OCI-LY1 (cell line): ENCODE measurements at regions not wholly inside any gene's neighbourhood (a gene's known extent, or its start where the extent isn't known, plus 50 kb on each side); places are given as distances from the start of the nearest gene placed in this dataset.

ENCODE experiments used
- H2AFZ ChIP-seq: fragments of 200-600 bp; sonication (generic), shearing (Covaris generic); 2 replicates; pipeline ENCODE4 v1.6.0; 2014; ENCODE audit warnings: antibody characterized with exemption, mild to moderate bottlenecking, low read length
- H3F3A ChIP-seq: fragments of 200-600 bp; sonication (generic), shearing (Covaris generic); 2 replicates; pipeline ENCODE4 v1.6.0; 2014; ENCODE audit warnings: mild to moderate bottlenecking, antibody characterized with exemption, low read length, moderate library complexity; ENCODE audit not compliant: insufficient read depth
- H3K27ac ChIP-seq: fragments of 200-600 bp; sonication (generic); 2 replicates; pipeline ENCODE4 v1.5.1; 2014; ENCODE audit warnings: low read length, mixed run types, mild to moderate bottlenecking, low read depth; ENCODE audit not compliant: poor library complexity, severe bottlenecking
- H3K27me3 ChIP-seq: fragments of 200-600 bp; sonication (generic); 2 replicates; pipeline ENCODE4 v1.6.0; 2014; ENCODE audit warnings: antibody characterized with exemption, mild to moderate bottlenecking, low read length, moderate library complexity; ENCODE audit not compliant: insufficient read depth
- H3K36me3 ChIP-seq: fragments of 200-600 bp; sonication (generic); 2 replicates; pipeline ENCODE4 v1.6.1; 2014; ENCODE audit warnings: mild to moderate bottlenecking, antibody characterized with exemption, low read length, moderate library complexity, mixed read lengths; ENCODE audit not compliant: insufficient read depth
- H3K4me1 ChIP-seq: fragments of 200-600 bp; sonication (generic); 2 replicates; pipeline ENCODE4 v1.5.1; 2014; ENCODE audit warnings: mild to moderate bottlenecking, low read length, moderate library complexity; ENCODE audit not compliant: insufficient read depth, severe bottlenecking
- H3K4me2 ChIP-seq: fragments of 200-600 bp; sonication (generic), shearing (Covaris generic); 2 replicates; pipeline ENCODE4 v1.6.1; 2014; ENCODE audit warnings: low read length
- H3K4me3 ChIP-seq: fragments of 200-600 bp; sonication (generic); 2 replicates; pipeline ENCODE4 v1.5.1; 2014; ENCODE audit warnings: low read length, low read depth, mild to moderate bottlenecking, mixed read lengths; ENCODE audit not compliant: poor library complexity, severe bottlenecking
- H3K79me2 ChIP-seq: fragments of 200-600 bp; shearing (Covaris generic); 2 replicates; pipeline ENCODE4 v1.6.1; 2016; ENCODE audit warnings: mixed run types, low read length, mixed read lengths; ENCODE audit not compliant: insufficient read depth
- H3K9ac ChIP-seq: fragments of 200-600 bp; sonication (generic), shearing (Covaris generic); 2 replicates; pipeline ENCODE4 v1.6.1; 2014; ENCODE audit warnings: mild to moderate bottlenecking, low read length, mixed read lengths
- H3K9me2 ChIP-seq: fragments of 200-600 bp; sonication (generic), shearing (Covaris generic); 2 replicates; pipeline ENCODE4 v1.6.1; 2014; ENCODE audit warnings: low read depth, mild to moderate bottlenecking, low read length, mixed read lengths
- H3K9me3 ChIP-seq: fragments of 200-600 bp; shearing (Covaris generic); 2 replicates; pipeline ENCODE4 v1.6.1; 2014; ENCODE audit warnings: low read length, mixed read lengths
- H4K20me1 ChIP-seq: fragments of 200-600 bp; sonication (generic), shearing (Covaris generic); 2 replicates; pipeline ENCODE4 v1.6.0; 2016; ENCODE audit warnings: mild to moderate bottlenecking, low read length; ENCODE audit not compliant: insufficient read depth
- EZH2 ChIP-seq: fragments of 200-600 bp; sonication (generic), shearing (Covaris generic); IDR thresholded peaks from 2 replicates; pipeline ENCODE4 v1.8.0; 2017; ENCODE audit warnings: borderline replicate concordance, mixed run types, mild to moderate bottlenecking, antibody characterized with exemption, low read length, moderate library complexity, mixed read lengths
- TF ChIP-seq, protein P1 (sequence below): fragments of 200-600 bp; sonication (generic), shearing (Covaris generic); IDR thresholded peaks from 2 replicates; pipeline ENCODE4 v1.5.1; 2017; ENCODE audit warnings: mild to moderate bottlenecking, antibody characterized with exemption, low read length, moderate library complexity, mixed read lengths

GRCh38 chr16:62391134-62391533 lies 354.9 kb upstream of the CDH8 start:
- Histone ChIP-seq H3K27ac (no peak overlapping the region), H2AFZ (no peak overlapping the region), H3K4me3 (no peak overlapping the region), H3K27me3 (no peaks in the 10 kb centered on the region), H3K9ac (no peak overlapping the region), H3K4me2 (no peak overlapping the region), H3K9me2 (no peaks in the 10 kb centered on the region), H4K20me1 (no peaks in the 10 kb centered on the region), H3K4me1 (no peaks in the 10 kb centered on the region), H3K79me2 (no peaks in the 10 kb centered on the region), H3K9me3 (no peaks in the 10 kb centered on the region), H3F3A (no peaks in the 10 kb centered on the region), H3K36me3 (no peaks in the 10 kb centered on the region)
- TF ChIP-seq, protein P1, sequence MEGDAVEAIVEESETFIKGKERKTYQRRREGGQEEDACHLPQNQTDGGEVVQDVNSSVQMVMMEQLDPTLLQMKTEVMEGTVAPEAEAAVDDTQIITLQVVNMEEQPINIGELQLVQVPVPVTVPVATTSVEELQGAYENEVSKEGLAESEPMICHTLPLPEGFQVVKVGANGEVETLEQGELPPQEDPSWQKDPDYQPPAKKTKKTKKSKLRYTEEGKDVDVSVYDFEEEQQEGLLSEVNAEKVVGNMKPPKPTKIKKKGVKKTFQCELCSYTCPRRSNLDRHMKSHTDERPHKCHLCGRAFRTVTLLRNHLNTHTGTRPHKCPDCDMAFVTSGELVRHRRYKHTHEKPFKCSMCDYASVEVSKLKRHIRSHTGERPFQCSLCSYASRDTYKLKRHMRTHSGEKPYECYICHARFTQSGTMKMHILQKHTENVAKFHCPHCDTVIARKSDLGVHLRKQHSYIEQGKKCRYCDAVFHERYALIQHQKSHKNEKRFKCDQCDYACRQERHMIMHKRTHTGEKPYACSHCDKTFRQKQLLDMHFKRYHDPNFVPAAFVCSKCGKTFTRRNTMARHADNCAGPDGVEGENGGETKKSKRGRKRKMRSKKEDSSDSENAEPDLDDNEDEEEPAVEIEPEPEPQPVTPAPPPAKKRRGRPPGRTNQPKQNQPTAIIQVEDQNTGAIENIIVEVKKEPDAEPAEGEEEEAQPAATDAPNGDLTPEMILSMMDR: no peak
- TF ChIP-seq EZH2: no peak

GRCh38 chr16:62390214-62390613 lies 354.0 kb upstream of the CDH8 start:
- Histone ChIP-seq H2AFZ (no peak overlapping the region), H3K36me3 (no peaks in the 10 kb centered on the region), H4K20me1 (no peaks in the 10 kb centered on the region), H3K4me2 (no peak overlapping the region), H3K9ac (no peak overlapping the region), H3K27ac (no peak overlapping the region), H3K9me2 (no peaks in the 10 kb centered on the region), H3K9me3 (no peaks in the 10 kb centered on the region), H3F3A (no peaks in the 10 kb centered on the region), H3K27me3 (no peaks in the 10 kb centered on the region), H3K4me1 (no peaks in the 10 kb centered on the region), H3K79me2 (no peaks in the 10 kb centered on the region), H3K4me3 (no peak overlapping the region)
- TF ChIP-seq, protein P1: no peak
- TF ChIP-seq EZH2: no peak

DNA sequence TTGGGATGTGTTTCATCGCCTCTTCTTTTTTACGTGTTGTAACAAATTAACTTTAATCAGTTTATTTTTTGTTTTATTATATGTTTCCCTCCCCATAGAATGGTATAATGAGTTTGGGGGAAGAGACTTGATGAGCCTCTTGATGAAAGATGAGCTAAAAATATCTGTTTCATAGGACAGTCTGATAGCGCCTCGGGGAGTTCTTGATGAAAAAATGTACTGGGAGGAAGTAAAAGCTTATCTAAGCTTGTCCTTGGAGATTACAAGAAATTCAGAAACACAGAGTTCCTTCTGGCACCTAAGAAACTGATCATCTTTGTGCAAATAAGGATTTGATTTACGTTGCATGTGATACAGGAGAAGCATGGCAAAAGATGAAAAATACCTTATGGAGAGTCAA lies 350.2 kb upstream of the CDH8 start:
- Histone ChIP-seq H3K79me2 (no peaks in the 10 kb centered on the region), H3K27ac (no peak overlapping the region), H3K4me3 (no peak overlapping the region), H3K9me2 (no peaks in the 10 kb centered on the region), H2AFZ (no peak overlapping the region), H3K36me3 (no peaks in the 10 kb centered on the region), H3F3A (no peaks in the 10 kb centered on the region), H3K4me1 (no peaks in the 10 kb centered on the region), H3K9me3 (no peaks in the 10 kb centered on the region), H4K20me1 (no peaks in the 10 kb centered on the region), H3K27me3 (no peaks in the 10 kb centered on the region), H3K4me2 (no peak overlapping the region), H3K9ac (no peak overlapping the region)
- TF ChIP-seq, protein P1: no peak
- no peak for TF ChIP-seq EZH2
